H1 (cell line): ENCODE measurements at regions not wholly inside any gene's neighbourhood (a gene's known extent, or its start where the extent isn't known, plus 50 kb on each side); places are given as distances from the start of the nearest gene placed in this dataset.

Source experiments
- CTCF ChIA-PET: fragments of 300-600 bp; sonication (Branson Sonifier 250); formaldehyde crosslinking; loops from one replicate; lab custom pipeline; 2021; ENCODE audit not compliant: partially characterized antibody; lab: Charles Lee
- POLR2A ChIA-PET: fragments of 300-600 bp; sonication (Branson Sonifier 250); formaldehyde crosslinking; loops from one replicate; lab custom pipeline; 2021; ENCODE audit warnings: inconsistent platforms; ENCODE audit not compliant: partially characterized antibody; lab: Charles Lee
- DNase-seq, 2 experiments: peaks; one replicate each; pipeline versions ENCODE4 v3.0.0 to v3.0.0-alpha.2; 2010 to 2022; ENCODE audit warnings: low spot score in 2 of 2, low read depth in 1 of 2, mixed read lengths in 1 of 2
- FAIRE-seq: peaks from 2 replicates; lab custom pipeline; 2011; peaks lifted over from hg19 to GRCh38; lab: Jason Lieb, UNC
- H2AFZ ChIP-seq: 2 replicates; pipeline ENCODE4 v1.8.1; 2012; ENCODE audit warnings: low read length, inconsistent platforms
- H2AK5ac ChIP-seq: 2 replicates; pipeline ENCODE4 v1.6.1; 2013; ENCODE audit warnings: low read depth, low read length
- H2BK120ac ChIP-seq: replicated peaks from 2 replicates; pipeline ENCODE3; 2013; ENCODE audit warnings: low read depth, low read length, inconsistent platforms
- H2BK12ac ChIP-seq: 2 replicates; pipeline ENCODE4 v1.6.1; 2013; ENCODE audit warnings: low read depth, low read length
- H2BK15ac ChIP-seq: 2 replicates; pipeline ENCODE4 v1.6.1; 2013; ENCODE audit warnings: low read length
- H2BK20ac ChIP-seq: 2 replicates; pipeline ENCODE4 v1.6.1; 2013; ENCODE audit warnings: low read length
- H2BK5ac ChIP-seq: 2 replicates; pipeline ENCODE4 v1.6.1; 2013; ENCODE audit warnings: low read depth, low read length
- H3K14ac ChIP-seq: 2 replicates; pipeline ENCODE4 v1.6.1; 2013; ENCODE audit warnings: inconsistent platforms; ENCODE audit not compliant: insufficient read length
- H3K18ac ChIP-seq: 2 replicates; pipeline ENCODE4 v1.6.1; 2013; ENCODE audit warnings: low read length; ENCODE audit errors: extremely low read depth
- H3K23ac ChIP-seq: 2 replicates; pipeline ENCODE4 v1.6.1; 2013; ENCODE audit warnings: inconsistent platforms; ENCODE audit not compliant: insufficient read length
- H3K23me2 ChIP-seq: 2 replicates; pipeline ENCODE4 v1.6.1; 2013; ENCODE audit warnings: low read depth, low read length
- H3K27ac ChIP-seq: 2 replicates; pipeline ENCODE4 v1.6.1; 2011; ENCODE audit warnings: low read depth, low read length, inconsistent platforms
- H3K27me3 ChIP-seq, 4 experiments: replicated peaks in 1 of 4; 1 replicate in 1 of 4; 2 replicates in 3 of 4; pipeline versions ENCODE4 v1.6.1 to v1.8.1; 2011 to 2013; ENCODE audit warnings: low read length in 3 of 4, mild to moderate bottlenecking in 3 of 4, inconsistent platforms in 2 of 4, mixed read lengths in 2 of 4, moderate library complexity in 1 of 4; ENCODE audit not compliant: control insufficient read depth in 3 of 4, insufficient read depth in 3 of 4; ENCODE audit errors: extremely low read depth in 1 of 4
- H3K36me3 ChIP-seq, 4 experiments: 2 replicates each; pipeline versions ENCODE4 v1.6.1 to v1.8.1; 2011 to 2013; ENCODE audit warnings: mild to moderate bottlenecking in 4 of 4, low read length in 3 of 4, moderate library complexity in 2 of 4, control low read depth in 1 of 4, inconsistent platforms in 1 of 4; ENCODE audit not compliant: insufficient read depth in 4 of 4, control insufficient read depth in 2 of 4
- H3K4ac ChIP-seq: replicated peaks from 2 replicates; pipeline ENCODE3; 2013; ENCODE audit warnings: low read length, low read depth, mixed read lengths, inconsistent platforms; ENCODE audit not compliant: insufficient read length
- H3K4me1 ChIP-seq, 4 experiments: replicated peaks in 1 of 4; 1 replicate in 1 of 4; 2 replicates in 3 of 4; pipeline versions ENCODE4 v1.6.1 to v1.8.1; 2011 to 2013; ENCODE audit warnings: low read length in 3 of 4, inconsistent platforms in 2 of 4, mixed read lengths in 1 of 4; ENCODE audit not compliant: insufficient read depth in 4 of 4, control insufficient read depth in 3 of 4
- H3K4me2 ChIP-seq, 2 experiments: 2 replicates each; pipeline versions ENCODE4 v1.6.1 to v1.8.1; 2011 to 2013; ENCODE audit warnings: low read depth in 2 of 2, low read length in 2 of 2, control low read depth in 1 of 2, inconsistent platforms in 1 of 2, mild to moderate bottlenecking in 1 of 2; ENCODE audit not compliant: insufficient read depth in 1 of 2
- H3K4me3 ChIP-seq, 4 experiments: fragments of 200-600, 300-600 bp in 1 of 4; sonication (generic), shearing (Covaris generic), sonication (Bioruptor Twin) in 1 of 4; 2 replicates each; pipeline versions ENCODE4 v1.5.1 to v1.8.1; 2011 to 2016; ENCODE audit warnings: low read length in 4 of 4, low read depth in 3 of 4, control low read depth in 2 of 4, inconsistent platforms in 2 of 4, mild to moderate bottlenecking in 2 of 4, mixed read lengths in 1 of 4, moderate library complexity in 1 of 4; ENCODE audit not compliant: insufficient read depth in 2 of 4; ENCODE audit errors: extremely low read depth in 1 of 4
- H3K56ac ChIP-seq: replicated peaks from 2 replicates; pipeline ENCODE3; 2013; ENCODE audit warnings: low read depth, mild to moderate bottlenecking, mixed read lengths, low read length, inconsistent platforms; ENCODE audit not compliant: insufficient read length
- H3K79me1 ChIP-seq: 2 replicates; pipeline ENCODE4 v1.6.1; 2013; ENCODE audit warnings: low read depth, low read length, control low read depth
- H3K79me2 ChIP-seq, 2 experiments: 2 replicates each; pipeline versions ENCODE4 v1.6.1 to v1.8.1; 2012 to 2013; ENCODE audit warnings: low read length in 2 of 2, mild to moderate bottlenecking in 2 of 2, inconsistent platforms in 1 of 2; ENCODE audit not compliant: insufficient read depth in 2 of 2, control insufficient read depth in 1 of 2
- H3K9ac ChIP-seq, 4 experiments: replicated peaks in 1 of 4; 1 replicate in 1 of 4; 2 replicates in 3 of 4; pipeline versions ENCODE4 v1.6.1 to v1.8.1; 2011 to 2013; ENCODE audit warnings: low read depth in 3 of 4, low read length in 3 of 4, control low read depth in 2 of 4, mild to moderate bottlenecking in 2 of 4, moderate library complexity in 2 of 4, inconsistent platforms in 1 of 4; ENCODE audit errors: extremely low read depth in 1 of 4
- H3K9me3 ChIP-seq, 2 experiments: 2 replicates each; pipeline versions ENCODE4 v1.6.1 to v1.8.1; 2012 to 2013; ENCODE audit warnings: mild to moderate bottlenecking in 2 of 2, moderate library complexity in 2 of 2, control low read depth in 1 of 2, inconsistent platforms in 1 of 2, low read depth in 1 of 2, low read length in 1 of 2, mixed read lengths in 1 of 2; ENCODE audit not compliant: insufficient read depth in 2 of 2
- H4K20me1 ChIP-seq, 2 experiments: replicated peaks in 1 of 2; 2 replicates each; pipeline versions ENCODE3 to v1.8.1; 2011 to 2013; ENCODE audit warnings: inconsistent platforms in 2 of 2, low read length in 2 of 2, mild to moderate bottlenecking in 1 of 2; ENCODE audit not compliant: insufficient read depth in 2 of 2, control insufficient read depth in 1 of 2
- H4K5ac ChIP-seq: 2 replicates; pipeline ENCODE4 v1.6.1; 2013; ENCODE audit warnings: low read length, low read depth, mixed read lengths, inconsistent platforms; ENCODE audit not compliant: insufficient read length
- H4K8ac ChIP-seq: 2 replicates; pipeline ENCODE4 v1.8.0; 2013; ENCODE audit warnings: mild to moderate bottlenecking, moderate library complexity, low read length, inconsistent platforms; ENCODE audit not compliant: insufficient read depth; ENCODE audit errors: extremely low read depth
- H4K91ac ChIP-seq: replicated peaks from 2 replicates; pipeline ENCODE3; 2013; ENCODE audit warnings: low read length, mixed read lengths, inconsistent platforms; ENCODE audit not compliant: insufficient read length
- EP300 ChIP-seq, 2 experiments: IDR thresholded peaks; 1 replicate in 1 of 2; 2 replicates in 1 of 2; pipeline ENCODE4 v1.6.1; 2011 to 2012; ENCODE audit warnings: low read depth in 2 of 2, low read length in 2 of 2, mild to moderate bottlenecking in 2 of 2, borderline replicate concordance in 1 of 2, inconsistent platforms in 1 of 2, moderate library complexity in 1 of 2
- EZH2 ChIP-seq: fragments of 200-600 bp; sonication (generic); IDR thresholded peaks from 2 replicates; pipeline ENCODE4 v1.7.1; 2012; ENCODE audit warnings: low read depth, mild to moderate bottlenecking, moderate library complexity, low read length, inconsistent platforms; ENCODE audit not compliant: severe bottlenecking
- GTF2F1 ChIP-seq: IDR thresholded peaks from 2 replicates; pipeline ENCODE4 v1.6.1; 2012; ENCODE audit warnings: low read depth, low read length, improper control_type of control experiment, borderline replicate concordance
- JUND ChIP-seq: IDR thresholded peaks from 2 replicates; pipeline ENCODE4 v1.6.1; 2011; ENCODE audit warnings: mild to moderate bottlenecking, improper control_type of control experiment, low read length
- PHF8 ChIP-seq: fragments of 200-600 bp; sonication (generic); conservative IDR thresholded peaks from 2 replicates; pipeline ENCODE4 v1.7.1; 2012; ENCODE audit warnings: low read depth, mild to moderate bottlenecking, inconsistent platforms, low read length, moderate library complexity
- POLR2AphosphoS5 ChIP-seq: IDR thresholded peaks from 2 replicates; pipeline ENCODE4 v1.6.1; 2011; ENCODE audit warnings: low read depth, low read length
- SIRT6 ChIP-seq: IDR thresholded peaks from one replicate; pipeline ENCODE4 v1.7.1; 2012; ENCODE audit warnings: low read length, inconsistent platforms
- YY1 ChIP-seq: IDR thresholded peaks from 2 replicates; pipeline ENCODE4 v1.6.1; 2011; ENCODE audit warnings: low read depth, mild to moderate bottlenecking, low read length
- ZNF274 ChIP-seq: IDR thresholded peaks from 2 replicates; pipeline ENCODE4 v1.7.0; 2012; ENCODE audit warnings: low read length, borderline replicate concordance; ENCODE audit errors: extremely low read depth
- WGBS, 2 experiments: shearing (Covaris generic) in 1 of 2; methylation state at CpG; one replicate each; pipeline versions ENCODE4 v1.1.6 to v1.1.7; 2013 to 2015; ENCODE audit warnings: low lambda C conversion rate in 2 of 2, mixed read lengths in 2 of 2, inconsistent platforms in 1 of 2, low coverage in 1 of 2, missing lambda C conversion rate in 1 of 2; ENCODE audit not compliant: insufficient replicate concordance in 2 of 2, insufficient coverage in 1 of 2, insufficient read length in 1 of 2; ENCODE audit errors: extremely low coverage in 1 of 2, missing lambda C conversion rate in 1 of 2; 5-methylcytosine and 5-hydroxymethylcytosine counted together
- TF ChIP-seq, protein P1 (sequence below): IDR thresholded peaks from 2 replicates; pipeline ENCODE4 v1.6.1; 2012; ENCODE audit warnings: low read length, inconsistent platforms
- TF ChIP-seq, protein P2 (sequence below): IDR thresholded peaks from 2 replicates; pipeline ENCODE4 v1.6.1; 2011; ENCODE audit warnings: low read length, improper control_type of control experiment

DNA sequence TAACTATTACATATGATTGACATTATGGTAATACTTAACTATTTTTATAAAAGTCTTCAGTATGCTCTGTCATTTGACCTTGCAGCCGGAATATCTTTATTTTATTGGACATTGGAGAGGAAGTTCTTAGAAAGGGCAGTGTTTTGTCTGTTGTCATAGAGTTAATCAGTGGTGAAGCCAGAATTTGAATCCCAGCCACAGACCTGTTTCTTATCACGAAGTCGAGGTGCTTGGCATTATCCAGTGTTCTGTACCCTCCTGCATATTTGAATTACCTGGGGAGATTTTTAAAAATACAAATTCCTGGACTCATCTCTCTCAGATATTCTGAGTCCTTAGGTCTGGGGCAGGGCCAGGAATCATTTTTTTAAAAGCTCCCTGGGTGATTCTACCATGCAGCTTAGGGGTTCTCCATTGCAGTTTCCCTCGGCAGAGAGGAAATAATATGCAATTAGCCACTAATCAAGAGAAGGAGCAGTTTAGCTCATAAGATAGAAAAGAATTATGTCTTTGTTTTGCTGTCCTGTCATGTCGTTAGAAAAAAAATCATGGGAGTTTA, 195.6 kb upstream of the CFAP20DC start:
- Histone ChIP-seq H2BK20ac (no peak overlapping the region), H3K56ac (no peak overlapping the region), H2AK5ac (no peak overlapping the region), H3K4me3 (no peak overlapping the region), H3K27me3 (no peaks in the 10 kb centered on the region), H3K18ac (no peak overlapping the region), H2AFZ (no peak overlapping the region), H3K4me1 (peaks cover 0 to 4% (median 0%) of the 10 kb centered on the region in 4 experiments; a peak in 1 of 7 replicates), H2BK120ac (no peak overlapping the region), H2BK12ac (no peak overlapping the region), H3K4ac (no peak overlapping the region), H3K79me2 (no peaks in the 10 kb centered on the region), H4K8ac (no peak overlapping the region), H3K23ac (no peak overlapping the region), H3K9ac (no peak overlapping the region), H3K23me2 (peaks cover 1% of the 10 kb centered on the region; the same call in 1 of the 2 replicates), H4K5ac (no peak overlapping the region), H3K36me3 (no peaks in the 10 kb centered on the region), H3K9me3 (no peaks in the 10 kb centered on the region), H2BK5ac (no peak overlapping the region), H2BK15ac (no peak overlapping the region), H4K20me1 (no peaks in the 10 kb centered on the region), H3K14ac (no peak overlapping the region), H3K79me1 (no peaks in the 10 kb centered on the region), H3K4me2 (no peak overlapping the region), H4K91ac (no peak overlapping the region), H3K27ac (no peak overlapping the region)
- CTCF ChIA-PET = interaction anchor here (0.6 to 1.3 kb wide), 3 partner anchors 81 to 611 kb away, joined by 3 read pairs; no protein-coding TSS in a partner anchor
- no peak for DNase-seq
- FAIRE-seq = no peak
- WGBS, 2 experiments = 84% methylated on average over 5 of the region's 5 CpGs; no CpG with 5 or more reads in 1 of the 2 experiments
- POLR2A ChIA-PET = no interaction called here
- TF ChIP-seq EP300 (IDR thresholded peaks at IDR 0.05; ENCODE audit: borderline replicate concordance in 1 of 2, low read depth in 2 of 2, low read length in 2 of 2) (no peak), EZH2 (no peak), ZNF274 (no peak), POLR2AphosphoS5 (no peak), PHF8 (no peak), SIRT6 (no peak), JUND (no peak), GTF2F1 (no peak), YY1 (no peak)
- TF ChIP-seq, protein P1, sequence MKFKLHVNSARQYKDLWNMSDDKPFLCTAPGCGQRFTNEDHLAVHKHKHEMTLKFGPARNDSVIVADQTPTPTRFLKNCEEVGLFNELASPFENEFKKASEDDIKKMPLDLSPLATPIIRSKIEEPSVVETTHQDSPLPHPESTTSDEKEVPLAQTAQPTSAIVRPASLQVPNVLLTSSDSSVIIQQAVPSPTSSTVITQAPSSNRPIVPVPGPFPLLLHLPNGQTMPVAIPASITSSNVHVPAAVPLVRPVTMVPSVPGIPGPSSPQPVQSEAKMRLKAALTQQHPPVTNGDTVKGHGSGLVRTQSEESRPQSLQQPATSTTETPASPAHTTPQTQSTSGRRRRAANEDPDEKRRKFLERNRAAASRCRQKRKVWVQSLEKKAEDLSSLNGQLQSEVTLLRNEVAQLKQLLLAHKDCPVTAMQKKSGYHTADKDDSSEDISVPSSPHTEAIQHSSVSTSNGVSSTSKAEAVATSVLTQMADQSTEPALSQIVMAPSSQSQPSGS = no peak
- TF ChIP-seq, protein P2, sequence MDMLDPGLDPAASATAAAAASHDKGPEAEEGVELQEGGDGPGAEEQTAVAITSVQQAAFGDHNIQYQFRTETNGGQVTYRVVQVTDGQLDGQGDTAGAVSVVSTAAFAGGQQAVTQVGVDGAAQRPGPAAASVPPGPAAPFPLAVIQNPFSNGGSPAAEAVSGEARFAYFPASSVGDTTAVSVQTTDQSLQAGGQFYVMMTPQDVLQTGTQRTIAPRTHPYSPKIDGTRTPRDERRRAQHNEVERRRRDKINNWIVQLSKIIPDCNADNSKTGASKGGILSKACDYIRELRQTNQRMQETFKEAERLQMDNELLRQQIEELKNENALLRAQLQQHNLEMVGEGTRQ = no peak
